OCI-LY3 (cell line): ENCODE measurements at regions not wholly inside any gene's neighbourhood (a gene's known extent, or its start where the extent isn't known, plus 50 kb on each side); places are given as distances from the start of the nearest gene placed in this dataset.

Source experiments
- H2AFZ ChIP-seq: fragments of 200-600, 300-600 bp; shearing (Covaris generic); 2 replicates; pipeline ENCODE4 v1.6.0; 2014; ENCODE audit warnings: antibody characterized with exemption, low read depth, low read length
- H3K27ac ChIP-seq: fragments of 200-600, 300-600 bp; sonication (generic); 2 replicates; pipeline ENCODE4 v1.5.1; 2014; ENCODE audit warnings: mild to moderate bottlenecking, low read length, moderate library complexity, mixed read lengths
- H3K27me3 ChIP-seq: fragments of 200-600, 300-600 bp; sonication (generic); 2 replicates; pipeline ENCODE4 v1.6.1; 2014; ENCODE audit warnings: low read depth, low read length, mixed read lengths
- H3K36me3 ChIP-seq: fragments of 200-600, 300-600 bp; sonication (generic); replicated peaks from 2 replicates; pipeline ENCODE3; 2014; ENCODE audit warnings: low read depth, low read length, mixed read lengths
- H3K4me1 ChIP-seq: fragments of 300-600, 200-600 bp; sonication (generic); 2 replicates; pipeline ENCODE4 v1.6.1; 2014; ENCODE audit warnings: low read length, mixed read lengths
- H3K4me2 ChIP-seq: fragments of 200-600, 300-600 bp; sonication (generic); 2 replicates; pipeline ENCODE4 v1.6.1; 2014; ENCODE audit warnings: low read length, mixed read lengths
- H3K4me3 ChIP-seq: fragments of 300-600, 200-600 bp; sonication (generic); 2 replicates; pipeline ENCODE4 v1.5.1; 2014; ENCODE audit warnings: antibody characterized with exemption, mild to moderate bottlenecking, low read length, moderate library complexity
- H3K79me2 ChIP-seq: fragments of 300-600, 200-600 bp; shearing (Covaris generic); 2 replicates; pipeline ENCODE4 v1.6.1; 2014; ENCODE audit warnings: mild to moderate bottlenecking, low read length, mixed read lengths
- H3K9ac ChIP-seq: fragments of 300-600, 200-600 bp; shearing (Covaris generic); 2 replicates; pipeline ENCODE4 v1.6.0; 2014; ENCODE audit warnings: mild to moderate bottlenecking, low read length, moderate library complexity
- H3K9me3 ChIP-seq: fragments of 200-600, 300-600 bp; shearing (Covaris generic); 2 replicates; pipeline ENCODE4 v1.6.1; 2014; ENCODE audit warnings: low read length, mixed read lengths; ENCODE audit not compliant: insufficient read depth
- H4K20me1 ChIP-seq: fragments of 200-600, 300-600 bp; sonication (generic); 2 replicates; pipeline ENCODE4 v1.6.1; 2016; ENCODE audit warnings: low read length, mixed read lengths; ENCODE audit not compliant: insufficient read depth
- EZH2phosphoT487 ChIP-seq: fragments of 200-600 bp; shearing (Covaris generic); IDR thresholded peaks from 2 replicates; pipeline ENCODE4 v1.6.1; 2018; ENCODE audit warnings: antibody characterized with exemption, mixed run types, low read depth
- TF ChIP-seq, protein P1 (sequence below): fragments of 200-600, 300-600 bp; sonication (generic); IDR thresholded peaks from 2 replicates; pipeline ENCODE4 v1.5.1; 2014; ENCODE audit warnings: antibody characterized with exemption, low read length, low read depth

DNA sequence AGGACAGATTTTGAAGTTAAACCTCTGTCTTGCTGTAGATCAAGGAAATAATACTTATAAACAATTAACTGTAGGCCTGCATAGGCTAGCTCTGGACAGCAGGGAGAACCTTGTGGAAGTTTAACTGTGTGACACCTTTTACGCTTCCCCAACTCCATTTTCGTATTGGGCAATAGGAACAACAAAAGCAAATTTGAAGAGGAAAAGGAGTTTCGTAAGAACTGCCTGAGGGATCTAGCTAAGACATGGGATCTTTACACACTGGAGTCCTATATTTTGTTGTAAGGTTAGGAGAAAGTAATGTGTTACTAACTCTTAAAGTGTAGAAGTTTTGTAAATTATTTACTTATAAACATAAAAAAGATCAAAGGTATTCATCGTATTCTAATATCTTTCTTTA is 324.9 kb upstream of the CASK start:
- H3K79me2 ChIP-seq: no peaks in the 10 kb centered on the region
- H3K36me3 ChIP-seq: no peaks in the 10 kb centered on the region
- TF ChIP-seq, protein P1, sequence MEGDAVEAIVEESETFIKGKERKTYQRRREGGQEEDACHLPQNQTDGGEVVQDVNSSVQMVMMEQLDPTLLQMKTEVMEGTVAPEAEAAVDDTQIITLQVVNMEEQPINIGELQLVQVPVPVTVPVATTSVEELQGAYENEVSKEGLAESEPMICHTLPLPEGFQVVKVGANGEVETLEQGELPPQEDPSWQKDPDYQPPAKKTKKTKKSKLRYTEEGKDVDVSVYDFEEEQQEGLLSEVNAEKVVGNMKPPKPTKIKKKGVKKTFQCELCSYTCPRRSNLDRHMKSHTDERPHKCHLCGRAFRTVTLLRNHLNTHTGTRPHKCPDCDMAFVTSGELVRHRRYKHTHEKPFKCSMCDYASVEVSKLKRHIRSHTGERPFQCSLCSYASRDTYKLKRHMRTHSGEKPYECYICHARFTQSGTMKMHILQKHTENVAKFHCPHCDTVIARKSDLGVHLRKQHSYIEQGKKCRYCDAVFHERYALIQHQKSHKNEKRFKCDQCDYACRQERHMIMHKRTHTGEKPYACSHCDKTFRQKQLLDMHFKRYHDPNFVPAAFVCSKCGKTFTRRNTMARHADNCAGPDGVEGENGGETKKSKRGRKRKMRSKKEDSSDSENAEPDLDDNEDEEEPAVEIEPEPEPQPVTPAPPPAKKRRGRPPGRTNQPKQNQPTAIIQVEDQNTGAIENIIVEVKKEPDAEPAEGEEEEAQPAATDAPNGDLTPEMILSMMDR: no peak
- TF ChIP-seq EZH2phosphoT487: no peak
- H3K27ac ChIP-seq: no peak overlapping the region
- no peak overlapping the region for H3K4me3 ChIP-seq
- H4K20me1 ChIP-seq: no peaks in the 10 kb centered on the region
- H3K4me1 ChIP-seq: no peaks in the 10 kb centered on the region
- H3K9ac ChIP-seq: no peak overlapping the region
- no peaks in the 10 kb centered on the region for H3K27me3 ChIP-seq
- no peaks in the 10 kb centered on the region for H3K9me3 ChIP-seq
- H2AFZ ChIP-seq: no peak overlapping the region
- H3K4me2 ChIP-seq: no peak overlapping the region

DNA sequence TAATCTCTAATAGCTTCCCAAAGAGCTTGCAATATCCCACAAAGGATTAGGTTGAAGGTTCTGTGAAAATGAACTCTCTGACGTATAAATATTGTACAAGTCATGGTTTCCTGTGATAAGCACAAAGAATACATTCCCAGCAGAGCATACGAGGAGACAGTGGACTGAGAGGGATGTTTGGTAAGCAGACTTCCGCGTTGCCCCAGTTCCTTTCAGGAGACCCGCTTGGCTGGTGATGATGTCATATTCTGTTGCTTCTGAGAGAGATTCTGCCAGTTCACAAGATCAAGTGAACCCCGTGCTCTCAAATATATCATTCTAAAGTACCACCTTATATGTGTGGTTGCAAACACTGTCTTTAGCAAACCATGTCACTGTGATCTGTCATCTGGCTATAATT is 323.9 kb upstream of the CASK start:
- no peak for TF ChIP-seq EZH2phosphoT487
- TF ChIP-seq, protein P1: no peak
- H3K4me3 ChIP-seq: no peak overlapping the region; the same call in 1 of the 2 replicates
- H4K20me1 ChIP-seq: no peaks in the 10 kb centered on the region
- H3K79me2 ChIP-seq: no peaks in the 10 kb centered on the region
- no peak overlapping the region for H3K9ac ChIP-seq
- H3K9me3 ChIP-seq: no peaks in the 10 kb centered on the region
- H3K27ac ChIP-seq: no peak overlapping the region
- H2AFZ ChIP-seq: no peak overlapping the region
- H3K4me1 ChIP-seq: no peaks in the 10 kb centered on the region
- H3K4me2 ChIP-seq: peak overlapping the region; percentile 14; the same call in 1 of the 2 replicates
- no peaks in the 10 kb centered on the region for H3K36me3 ChIP-seq
- no peaks in the 10 kb centered on the region for H3K27me3 ChIP-seq

DNA sequence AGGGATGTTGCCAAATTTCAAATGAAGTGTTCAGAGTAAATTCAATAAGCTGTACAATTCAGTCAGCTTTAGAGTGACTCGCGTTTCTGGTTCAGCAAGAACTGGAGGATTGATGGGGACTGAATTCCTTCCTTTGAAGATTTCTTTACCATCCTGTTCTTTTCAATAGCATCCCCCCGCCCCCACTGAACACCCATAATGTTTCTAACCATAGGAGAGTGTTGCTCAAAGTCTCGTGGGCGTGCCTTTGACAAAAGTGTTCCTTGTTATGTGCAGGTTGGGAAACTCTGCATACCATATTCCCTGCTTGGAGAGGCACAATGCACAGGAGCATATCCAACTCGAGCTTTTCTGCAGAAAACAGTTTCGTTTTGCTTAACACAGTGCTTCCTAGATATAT is 323.5 kb upstream of the CASK start:
- Histone ChIP-seq H3K36me3 (no peaks in the 10 kb centered on the region), H3K4me1 (no peaks in the 10 kb centered on the region), H3K79me2 (no peaks in the 10 kb centered on the region), H3K4me3 (no peak overlapping the region; the same call in 1 of the 2 replicates), H4K20me1 (no peaks in the 10 kb centered on the region), H3K27me3 (no peaks in the 10 kb centered on the region), H2AFZ (no peak overlapping the region), H3K4me2 (peak overlapping the region; percentile 14; the same call in 1 of the 2 replicates), H3K9me3 (no peaks in the 10 kb centered on the region), H3K9ac (no peak overlapping the region), H3K27ac (no peak overlapping the region)
- TF ChIP-seq, protein P1: no peak
- no peak for TF ChIP-seq EZH2phosphoT487

DNA sequence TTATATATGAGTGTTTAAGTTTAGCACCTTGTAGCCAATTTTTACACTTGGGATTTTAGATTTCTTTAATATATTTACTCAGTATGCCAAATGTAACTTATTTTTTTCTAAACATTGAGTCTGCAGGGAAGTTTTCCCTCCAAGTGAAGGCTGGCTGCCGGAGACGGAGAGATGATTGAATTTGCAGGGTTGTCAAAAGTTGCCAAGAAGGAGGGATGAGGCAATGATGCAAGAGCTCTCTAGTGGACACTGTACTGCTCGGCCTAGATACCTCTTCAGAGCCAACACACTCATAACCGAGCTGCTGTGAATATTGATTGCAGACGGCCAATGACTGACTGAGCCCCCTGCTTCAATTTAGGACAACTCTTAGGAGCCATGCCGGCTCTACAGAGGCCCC is 318.6 kb upstream of the CASK start:
- no peaks in the 10 kb centered on the region for H3K9me3 ChIP-seq
- H2AFZ ChIP-seq: no peak overlapping the region
- no peaks in the 10 kb centered on the region for H3K27me3 ChIP-seq
- H3K27ac ChIP-seq: no peak overlapping the region
- TF ChIP-seq EZH2phosphoT487: no peak
- TF ChIP-seq, protein P1: no peak
- H4K20me1 ChIP-seq: no peaks in the 10 kb centered on the region
- no peaks in the 10 kb centered on the region for H3K4me1 ChIP-seq
- H3K4me3 ChIP-seq: no peak overlapping the region
- H3K9ac ChIP-seq: no peak overlapping the region
- no peak overlapping the region for H3K4me2 ChIP-seq
- no peaks in the 10 kb centered on the region for H3K36me3 ChIP-seq
- H3K79me2 ChIP-seq: no peaks in the 10 kb centered on the region
